HG02981 (cell line): ENCODE measurements at regions not wholly inside any gene's neighbourhood (a gene's known extent, or its start where the extent isn't known, plus 50 kb on each side); places are given as distances from the start of the nearest gene placed in this dataset.

Experiments
- ATAC-seq: cut with Tn5 transposase; IDR thresholded peaks from one replicate; pipeline ENCODE4 v1.9.1; 2021; ENCODE audit warnings: mild to moderate bottlenecking, moderate library complexity; ENCODE audit not compliant: unreplicated experiment

- no peak for ATAC-seq
Observed at GRCh38 chr3:102599819-102600576, 165.2 kb downstream of the ZPLD1 start.

DNA sequence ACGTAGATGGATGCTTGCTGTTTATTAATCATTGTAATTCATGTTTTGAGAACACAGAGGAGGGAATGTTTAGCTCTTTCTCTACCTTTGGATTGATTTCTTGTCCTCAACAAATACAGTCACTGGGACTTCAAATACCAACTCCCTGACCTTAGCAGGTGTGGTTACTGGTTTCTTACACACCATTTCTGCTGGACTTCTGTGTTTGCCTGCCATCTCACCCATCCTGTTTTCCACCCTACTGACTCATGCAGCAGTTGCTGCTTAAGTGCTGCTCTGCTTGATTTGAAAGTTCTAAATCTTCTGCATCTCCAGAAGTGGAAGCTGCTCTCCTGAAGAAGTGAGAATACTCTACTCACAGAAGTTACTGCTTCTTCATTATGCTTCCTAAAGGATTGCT lies 170.3 kb downstream of the ZPLD1 start:
- no peak for ATAC-seq

GRCh38 chr3:102608875-102609274 lies 174.1 kb downstream of the ZPLD1 start:
- ATAC-seq = no peak

GRCh38 chr3:102614021-102614569 lies 179.3 kb downstream of the ZPLD1 start:
- no peak for ATAC-seq

- no peak for ATAC-seq
Observed at GRCh38 chr3:102614585-102614984, 179.8 kb downstream of the ZPLD1 start.

DNA sequence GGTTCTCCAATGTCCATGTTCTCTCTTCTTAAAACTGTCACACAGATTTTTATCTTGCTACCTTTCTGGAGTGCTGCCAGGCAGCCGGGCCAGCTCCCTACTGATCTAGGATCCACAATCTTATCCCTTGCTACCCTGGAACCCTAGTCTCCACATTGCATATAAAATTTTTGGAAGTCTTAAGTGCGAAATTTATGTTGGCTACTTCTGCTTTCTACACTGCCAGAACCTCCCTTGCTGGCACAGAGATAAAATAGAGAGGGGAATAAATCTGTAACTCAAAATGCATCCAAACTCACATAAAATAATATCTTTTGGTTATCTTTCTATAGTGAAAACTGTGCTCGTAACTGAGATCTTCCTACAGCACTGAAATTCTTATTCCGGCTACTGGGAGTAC lies 182.6 kb downstream of the ZPLD1 start:
- ATAC-seq = no peak

DNA sequence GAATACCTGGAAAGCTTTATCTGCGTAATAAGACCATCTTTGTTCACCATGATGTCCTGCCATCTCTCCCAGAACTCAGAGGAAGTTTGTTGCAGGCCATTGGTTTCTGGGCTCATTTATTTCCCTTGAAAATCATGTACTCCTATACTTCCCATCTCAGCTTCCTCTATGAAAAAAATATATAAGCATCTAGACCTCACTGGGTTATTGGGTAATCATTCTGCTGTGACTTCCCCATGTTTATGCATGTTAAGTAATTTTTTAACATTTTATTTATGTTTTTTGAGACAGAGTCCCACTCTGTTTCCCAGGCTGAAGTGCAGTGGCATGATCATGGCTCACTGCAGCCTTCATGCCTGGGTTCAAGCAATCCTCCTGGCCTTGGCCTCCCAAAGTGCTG lies 184.5 kb downstream of the ZPLD1 start:
- no peak for ATAC-seq

- no peak for ATAC-seq
Observed at GRCh38 chr3:102629943-102630342, 195.1 kb downstream of the ZPLD1 start.

- no peak for ATAC-seq
Observed at GRCh38 chr3:102630531-102630930, 195.7 kb downstream of the ZPLD1 start.

DNA sequence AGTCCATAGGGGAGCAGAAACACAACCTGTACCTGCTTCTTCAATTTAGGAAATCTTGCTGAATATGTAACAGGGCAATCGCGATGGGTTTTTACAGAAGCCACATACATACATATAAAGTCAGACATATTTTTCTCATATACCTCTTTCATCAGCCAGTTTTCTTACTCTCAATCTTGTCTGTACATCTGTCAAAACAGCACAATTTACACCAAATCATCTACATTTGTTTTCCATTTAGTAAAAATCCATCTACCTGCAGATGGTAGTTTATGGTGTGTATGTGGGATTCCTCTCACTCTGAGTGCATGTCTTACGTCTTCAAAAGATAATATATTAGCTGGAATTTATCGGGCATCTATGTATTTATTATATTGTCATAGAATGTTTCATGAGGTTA lies 208.7 kb downstream of the ZPLD1 start:
- ATAC-seq = no peak

DNA sequence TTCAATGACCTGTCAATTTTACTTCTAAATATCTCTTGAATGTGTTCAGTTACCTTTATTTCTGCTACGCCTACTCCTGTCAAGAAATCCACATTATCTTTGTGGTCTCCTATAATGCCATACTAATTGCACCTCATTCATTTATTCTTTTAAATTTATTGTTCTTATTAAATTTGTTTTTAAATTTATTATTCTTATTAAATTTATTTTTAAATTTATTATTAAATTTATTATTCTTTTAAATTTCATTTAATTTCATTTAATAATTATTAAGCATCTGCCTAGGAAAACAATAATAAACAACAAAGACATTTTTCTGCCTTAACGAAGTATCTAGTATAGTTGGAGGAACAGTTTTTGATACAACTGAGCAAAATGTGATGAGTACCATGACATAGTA lies 211.7 kb downstream of the ZPLD1 start:
- ATAC-seq = no peak

DNA sequence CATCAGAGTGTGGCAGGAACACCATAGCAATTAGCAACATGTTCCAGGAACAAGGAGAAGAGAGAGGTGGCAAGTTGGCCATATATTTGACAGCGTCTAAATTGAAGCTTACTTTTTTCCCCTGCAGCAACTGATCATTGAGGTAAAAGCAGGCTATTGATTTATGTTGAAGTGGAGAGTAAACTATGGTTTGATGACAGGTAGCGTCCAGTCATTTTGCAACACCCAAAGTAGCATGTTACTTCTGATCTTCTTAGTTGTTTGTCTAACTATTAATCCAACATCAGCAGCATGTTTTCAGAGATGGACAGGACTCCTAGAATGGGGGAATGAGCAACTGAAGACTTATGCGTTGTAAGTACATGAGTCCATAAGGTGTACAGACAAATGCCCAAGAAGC lies 225.8 kb downstream of the ZPLD1 start:
- no peak for ATAC-seq

DNA sequence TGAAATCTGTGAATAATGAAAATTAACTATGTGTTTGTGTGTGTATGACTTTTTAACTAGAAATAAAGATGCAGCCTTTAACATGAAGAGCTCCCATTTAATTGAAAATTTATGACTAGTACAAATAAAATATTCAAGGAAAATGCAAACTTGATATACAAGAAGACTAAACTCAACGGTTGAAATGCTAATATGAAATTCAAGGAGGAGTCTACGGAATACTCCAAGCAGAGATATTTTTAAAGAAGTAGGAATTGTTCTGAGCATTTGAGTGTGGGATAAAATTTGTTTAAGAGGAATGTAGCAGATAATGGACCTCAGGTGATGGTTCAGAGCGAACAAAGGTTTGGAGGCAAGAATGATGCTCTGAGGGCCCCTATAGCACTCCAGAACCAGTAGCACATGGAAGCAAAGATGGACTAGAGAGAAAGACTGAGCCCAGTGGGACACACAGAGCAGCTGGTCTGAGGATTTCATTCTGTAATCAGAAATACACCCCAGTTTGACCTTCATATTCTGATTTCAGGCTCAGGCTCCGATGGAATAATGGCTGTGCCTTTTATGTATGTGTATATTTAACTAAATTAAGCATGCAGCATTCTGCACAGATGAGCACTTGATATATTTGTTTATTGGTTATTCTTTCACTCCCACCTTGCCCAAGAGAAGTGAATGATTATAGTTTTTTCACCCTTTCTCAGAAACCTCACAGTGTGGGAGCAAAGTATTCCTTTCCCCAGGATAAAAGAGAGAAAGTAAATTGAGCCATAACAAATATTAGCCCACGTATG lies 227.1 kb downstream of the ZPLD1 start:
- ATAC-seq = no peak

DNA sequence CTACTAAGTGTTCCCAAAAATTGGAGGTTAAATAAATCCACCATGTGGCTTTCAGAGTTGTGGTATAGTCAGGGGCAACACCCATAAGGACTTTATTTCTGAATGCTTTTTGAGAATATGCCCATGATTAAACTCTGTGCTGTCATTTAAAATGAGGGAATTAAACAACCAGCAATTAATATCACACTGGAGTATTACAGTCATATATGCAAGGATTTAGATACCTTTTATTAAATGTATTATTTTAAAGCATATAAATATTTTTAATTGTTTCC lies 227.6 kb downstream of the ZPLD1 start:
- no peak for ATAC-seq

- ATAC-seq = no peak
Observed at GRCh38 chr3:102664126-102664525, 229.3 kb downstream of the ZPLD1 start.

GRCh38 chr3:102665183-102665582 lies 230.4 kb downstream of the ZPLD1 start:
- ATAC-seq = no peak

DNA sequence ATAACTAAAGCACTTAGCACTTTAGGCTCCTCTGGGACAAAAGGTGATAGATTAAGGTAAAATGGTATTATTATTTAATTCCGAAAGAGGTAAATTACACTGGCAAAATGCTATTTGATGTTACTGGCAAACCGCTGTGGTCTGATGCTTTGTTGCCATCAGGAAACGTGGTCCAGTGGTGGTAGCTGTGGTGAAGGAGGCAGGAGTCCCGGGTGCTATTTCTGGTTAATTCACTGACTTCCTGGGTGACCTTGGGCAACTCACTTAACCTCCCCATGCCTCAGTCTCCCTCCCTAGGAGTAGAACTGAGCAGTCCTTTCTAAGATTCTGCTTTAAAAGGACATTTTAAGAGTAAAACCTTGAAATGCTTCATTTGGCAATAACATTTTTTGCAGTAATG lies 233.4 kb downstream of the ZPLD1 start:
- ATAC-seq = no peak

DNA sequence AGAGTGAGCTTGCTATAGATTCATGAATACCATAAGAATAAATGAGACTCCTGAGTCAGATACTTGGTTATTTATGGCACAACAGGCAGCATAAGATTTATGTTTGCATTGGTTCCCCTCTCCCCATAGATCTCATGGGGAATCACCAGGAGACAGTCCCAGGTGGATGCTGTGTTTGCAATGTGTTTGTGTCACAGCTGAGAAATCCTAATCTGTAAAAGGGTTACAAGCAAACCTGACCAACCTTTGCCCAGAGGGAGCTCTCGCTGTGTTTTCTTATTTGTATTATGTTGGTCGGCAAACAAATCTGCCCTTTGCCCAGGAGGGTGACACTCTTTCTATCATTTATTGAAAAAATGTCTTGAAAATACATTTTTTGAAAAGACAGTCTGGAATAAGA lies 236.2 kb downstream of the ZPLD1 start:
- ATAC-seq = no peak

GRCh38 chr3:102672305-102672704 lies 237.5 kb downstream of the ZPLD1 start:
- no peak for ATAC-seq

DNA sequence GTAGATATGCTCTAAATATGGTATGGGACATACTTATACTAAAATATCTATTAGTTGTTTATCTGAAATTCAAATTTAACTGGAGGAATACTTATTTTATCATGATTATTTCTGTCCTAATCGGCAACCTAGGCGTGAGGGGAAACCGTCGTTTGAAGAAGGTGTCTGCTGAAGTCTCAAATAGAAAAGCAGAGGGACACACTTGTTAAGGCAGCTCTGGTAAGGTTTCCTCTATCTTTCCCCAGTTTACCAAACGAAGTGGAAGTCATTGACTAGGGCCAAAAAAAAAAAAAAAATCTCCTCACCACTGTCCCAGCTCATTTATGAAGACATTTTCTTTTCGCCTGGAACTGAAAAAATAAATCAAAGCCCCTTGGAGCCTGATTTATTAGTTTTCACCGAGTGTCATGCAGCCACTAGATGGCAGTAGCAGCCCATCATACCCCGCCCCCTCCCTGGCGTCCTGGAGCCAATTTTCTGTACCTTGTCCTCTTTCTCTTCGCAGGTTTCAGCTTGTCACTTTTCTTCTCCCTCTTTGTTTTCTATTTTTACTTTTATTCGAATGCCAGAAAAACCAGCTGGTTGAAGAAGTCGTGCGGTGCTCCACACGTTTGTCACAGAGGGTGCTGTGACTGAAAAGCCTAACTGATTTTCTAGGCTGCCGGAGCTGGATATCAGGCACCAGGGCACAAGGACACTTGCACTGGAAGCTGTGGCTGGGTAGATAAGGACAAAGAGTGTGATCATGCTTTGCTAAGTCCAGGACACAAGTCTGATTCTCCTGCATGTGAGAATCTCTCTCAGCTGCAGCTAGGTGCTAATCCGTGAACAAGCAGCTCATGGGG lies 238.7 kb downstream of the ZPLD1 start:
- peak; percentile 87 for ATAC-seq

GRCh38 chr3:102674284-102674683 lies 239.5 kb downstream of the ZPLD1 start:
- no peak for ATAC-seq
